Activated CD4-positive, alpha-beta T cell treated with anti-CD3 and anti-CD28 coated beads, Interleukin-2, Interleukin-6, amounts not matched to agents 100 ng/mL and 50 ng/mL, durations not matched to agents 16 hours and 8 hours (primary cell): ENCODE measurements at regions not wholly inside any gene's neighbourhood (a gene's known extent, or its start where the extent isn't known, plus 50 kb on each side); places are given as distances from the start of the nearest gene placed in this dataset.

Experiments
- DNase-seq: peaks from one replicate; pipeline ENCODE4 v3.0.0-alpha.2; 2020

DNA sequence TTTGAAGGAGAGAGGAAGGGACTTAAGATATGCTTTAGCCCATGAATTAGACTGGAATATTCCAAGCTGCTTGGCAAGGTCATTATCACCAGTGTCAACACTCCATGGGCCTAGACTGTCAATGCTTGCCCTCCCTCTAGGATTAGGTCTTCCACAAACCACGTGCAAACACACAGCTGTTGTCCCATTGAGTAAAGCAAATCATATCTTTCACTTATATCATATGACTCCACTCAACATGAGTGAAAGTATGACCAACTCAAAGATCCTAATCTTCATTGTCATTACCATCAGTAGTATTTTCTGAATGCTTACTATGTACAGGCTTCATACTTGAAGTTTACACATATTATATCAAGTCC is 57.0 kb upstream of the GRAMD2B start:
- no peak for DNase-seq

DNA sequence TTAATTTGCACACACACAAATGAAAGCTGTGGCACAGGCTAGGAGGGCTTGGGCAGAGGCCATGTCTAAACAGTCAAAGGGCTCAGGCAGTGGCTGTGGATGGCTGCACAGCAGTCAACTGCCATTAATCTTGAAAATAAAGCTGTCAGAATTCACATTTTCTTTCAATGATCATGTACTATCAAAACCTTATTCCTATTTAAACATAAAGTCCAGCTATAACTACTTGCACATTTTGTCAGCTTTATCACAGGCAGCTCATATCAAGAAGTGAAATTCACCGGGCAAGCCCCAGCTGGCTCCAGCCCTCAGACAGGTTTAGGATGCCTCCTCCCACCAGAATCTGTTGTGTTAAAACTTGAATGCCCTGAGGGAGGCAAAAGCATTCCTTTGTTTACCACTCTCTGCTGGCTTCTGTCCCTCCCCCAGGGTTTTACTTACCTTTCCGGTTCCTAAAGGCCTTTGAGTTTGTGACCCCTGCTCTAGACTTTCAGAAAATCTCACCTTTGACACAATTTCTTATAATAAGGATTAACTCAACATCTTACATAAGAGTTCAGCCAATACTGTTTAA is 54.9 kb upstream of the GRAMD2B start:
- no peak for DNase-seq

DNA sequence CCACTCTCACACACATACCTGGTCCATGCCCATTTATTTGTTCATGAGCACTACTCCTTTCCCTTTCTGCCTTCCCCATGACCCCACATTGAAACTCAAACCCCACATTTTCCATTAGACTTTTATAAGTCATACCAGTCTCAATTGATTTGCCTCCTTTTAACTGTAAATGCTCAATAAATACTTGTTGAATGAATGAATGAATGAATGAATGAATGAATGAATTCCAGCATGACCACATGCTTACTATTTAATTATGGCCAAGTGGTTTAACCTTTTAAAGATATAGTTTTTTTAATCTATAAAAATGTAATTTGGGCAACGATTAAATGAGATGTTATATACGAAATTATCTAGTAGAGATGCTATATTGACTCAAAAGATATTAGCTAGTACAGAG is 54.1 kb upstream of the GRAMD2B start:
- no peak for DNase-seq

DNA sequence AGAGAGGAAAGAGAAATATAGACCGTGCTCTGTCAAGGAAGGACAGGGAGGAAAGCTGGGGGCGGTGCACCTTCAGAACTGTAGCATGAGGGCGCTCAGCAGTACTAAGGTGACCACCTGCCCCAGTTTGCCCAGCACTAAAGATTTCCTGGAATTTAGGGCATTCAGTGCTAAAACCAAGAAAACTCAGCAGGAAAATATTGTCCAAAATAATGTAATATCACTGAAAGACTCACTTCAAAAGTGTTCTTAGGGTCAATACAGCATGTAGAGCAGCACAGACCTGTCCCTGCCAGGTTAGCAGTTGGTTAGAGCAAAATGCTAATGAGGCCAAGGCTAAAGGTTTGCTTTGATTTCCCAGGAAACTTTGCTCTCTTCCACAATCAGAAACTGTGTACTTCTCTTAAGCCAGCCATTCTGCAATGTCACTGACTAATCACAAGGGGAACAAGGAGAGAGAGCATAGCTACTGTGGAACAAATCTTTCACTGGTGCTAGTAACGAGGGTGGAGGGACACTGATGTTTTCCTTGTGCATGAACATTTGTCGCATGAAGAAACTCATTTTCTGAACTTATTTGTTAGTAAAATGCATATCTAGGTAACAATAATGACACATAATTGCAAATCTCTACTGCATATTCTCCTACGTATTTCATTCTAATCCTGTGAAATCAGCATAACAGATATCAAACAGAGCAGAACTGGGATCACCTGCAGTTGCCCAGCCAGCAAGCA is 53.0 kb upstream of the GRAMD2B start:
- no peak for DNase-seq

DNA sequence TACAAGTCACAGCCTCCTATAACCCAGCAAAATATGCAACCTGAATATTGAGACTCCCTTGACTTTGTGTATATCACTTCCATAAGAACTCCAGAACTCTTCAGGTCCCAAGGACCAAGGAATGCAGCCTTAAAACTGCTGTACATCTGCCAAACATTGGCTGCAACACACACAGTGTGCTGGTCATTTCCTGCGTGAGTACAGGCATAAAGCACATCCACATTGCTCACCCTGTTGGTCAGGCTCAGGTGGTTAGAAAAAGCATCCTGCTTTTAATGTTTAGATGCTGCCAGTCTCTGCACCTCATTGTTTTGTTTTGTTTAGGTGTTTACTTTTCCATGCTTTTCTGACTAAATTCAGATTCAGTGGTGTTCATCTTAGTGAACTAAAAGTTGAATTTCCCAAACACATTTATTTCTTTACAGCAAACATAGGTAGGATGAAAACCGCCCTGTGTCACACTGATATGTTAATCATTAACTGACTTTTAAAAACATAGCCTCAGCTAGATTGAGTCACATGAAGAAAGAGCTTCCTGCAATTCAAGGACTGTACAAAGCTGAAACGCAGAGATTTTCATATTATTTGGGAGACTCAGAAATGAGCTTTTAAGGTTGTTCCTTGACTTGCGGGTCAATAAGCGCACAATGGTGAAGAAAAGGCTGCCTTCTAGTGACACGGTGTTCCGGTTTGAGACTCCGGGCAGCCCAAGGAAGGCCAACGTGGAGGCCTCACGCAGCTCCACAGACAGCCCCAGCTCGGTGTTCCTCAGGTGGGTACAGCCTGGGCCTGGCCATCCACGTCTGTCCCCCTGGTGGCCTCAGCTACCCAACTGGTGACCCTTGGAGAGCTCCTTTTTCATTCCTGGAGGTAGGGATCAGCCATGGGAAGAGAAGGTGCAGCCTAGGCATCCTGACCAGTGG is 52.2 kb upstream of the GRAMD2B start:
- DNase-seq = no peak

DNA sequence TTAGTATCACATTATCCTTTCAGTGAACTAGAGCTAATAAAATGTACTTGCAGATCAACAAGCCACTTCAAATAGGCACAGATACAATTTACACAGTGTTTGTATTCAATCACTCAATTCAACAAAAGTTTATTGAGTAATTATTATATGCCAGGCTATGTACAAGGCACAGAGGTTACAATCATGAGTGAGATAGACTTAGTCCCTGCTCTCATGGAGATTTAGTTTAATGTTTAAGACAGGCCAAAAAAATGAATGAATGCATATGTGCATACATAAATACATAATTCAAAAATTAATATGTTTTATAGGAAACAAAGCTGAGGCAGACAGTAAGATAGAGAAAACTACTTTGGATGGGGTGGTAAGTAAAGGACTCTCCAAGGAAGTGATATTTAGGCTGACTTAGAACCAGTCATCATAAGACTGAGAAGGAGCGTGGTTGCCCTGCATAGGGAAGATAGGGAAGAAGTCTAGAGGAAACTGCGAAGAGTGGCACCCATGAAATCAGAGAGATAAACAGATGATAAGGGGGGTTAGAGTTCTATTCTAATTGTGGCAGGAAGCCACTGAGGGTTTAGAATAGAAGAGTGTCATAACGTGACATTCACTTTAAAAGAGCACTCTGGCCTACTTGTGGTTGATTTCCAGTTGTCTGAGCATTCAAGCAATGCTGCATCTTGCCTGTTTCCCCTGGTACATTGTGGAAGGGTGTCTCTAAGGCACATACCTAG is 49.7 kb upstream of the GRAMD2B start:
- peak; percentile 23 for DNase-seq
